Brain microvascular endothelial cell (primary cell): ENCODE measurements at regions not wholly inside any gene's neighbourhood (a gene's known extent, or its start where the extent isn't known, plus 50 kb on each side); places are given as distances from the start of the nearest gene placed in this dataset.

Experiments used
- DNase-seq: peaks from one replicate; pipeline ENCODE4 v3.0.0-alpha.2; 2020
- H3K27ac ChIP-seq: fragments of 250-450 bp; sonication (Bioruptor Pico); 2 replicates; pipeline ENCODE4 v1.5.1; 2020; ENCODE audit warnings: mild to moderate bottlenecking, moderate library complexity
- H3K27me3 ChIP-seq: fragments of 250-450 bp; sonication (Bioruptor Pico); replicated peaks from 2 replicates; pipeline ENCODE4 v1.5.1; 2020; ENCODE audit warnings: mild to moderate bottlenecking
- H3K36me3 ChIP-seq: fragments of 250-450 bp; sonication (Bioruptor Pico); replicated peaks from 2 replicates; pipeline ENCODE4 v1.5.1; 2020; ENCODE audit warnings: mild to moderate bottlenecking
- H3K4me3 ChIP-seq: 2 replicates; pipeline ENCODE4 v1.5.1; 2011; ENCODE audit warnings: low read depth, mild to moderate bottlenecking, control low read depth, low read length, moderate library complexity
- CTCF ChIP-seq: IDR thresholded peaks from 2 replicates; pipeline ENCODE4 v1.5.1; 2011; ENCODE audit warnings: low read depth, mild to moderate bottlenecking, moderate library complexity, low read length, control low read depth, inconsistent platforms; ENCODE audit errors: missing control alignments
- in situ Hi-C: cut with HindIII; loops from 2 replicates; pipeline ENCODE4 v1.10.0; 2017; ENCODE audit warnings: low sequenced_read_pairs, low pct_ligation_motif_present

GRCh38 chr11:15801126-15801525, 555.2 kb downstream of the SOX6 start:
- no peaks in the 10 kb centered on the region for H3K27me3 ChIP-seq
- H3K36me3 ChIP-seq: no peaks in the 10 kb centered on the region
- H3K4me3 ChIP-seq: no peak overlapping the region
- TF ChIP-seq CTCF: no peak
- in situ Hi-C loops: no loop called here
- H3K27ac ChIP-seq: no peak overlapping the region
- DNase-seq: no peak

- H3K36me3 ChIP-seq: no peaks in the 10 kb centered on the region
- no peak for TF ChIP-seq CTCF
- no peaks in the 10 kb centered on the region for H3K27me3 ChIP-seq
- H3K27ac ChIP-seq: no peak overlapping the region
- in situ Hi-C loops: no loop called here
- H3K4me3 ChIP-seq: no peak overlapping the region
- no peak for DNase-seq
These were observed 554.7 kb downstream of the SOX6 start for GRCh38 chr11:15801616-15802015.

GRCh38 chr11:15805726-15806125, 550.6 kb downstream of the SOX6 start:
- no peak for DNase-seq
- Histone ChIP-seq H3K27me3 (no peaks in the 10 kb centered on the region), H3K4me3 (no peak overlapping the region), H3K27ac (no peak overlapping the region), H3K36me3 (no peaks in the 10 kb centered on the region)
- in situ Hi-C loops: no loop called here
- TF ChIP-seq CTCF: no peak

GRCh38 chr11:15806217-15806616, 550.1 kb downstream of the SOX6 start:
- in situ Hi-C loops: no loop called here
- no peak overlapping the region for H3K4me3 ChIP-seq
- TF ChIP-seq CTCF: no peak
- no peak overlapping the region for H3K27ac ChIP-seq
- no peaks in the 10 kb centered on the region for H3K36me3 ChIP-seq
- no peak for DNase-seq
- H3K27me3 ChIP-seq: no peaks in the 10 kb centered on the region

- Histone ChIP-seq H3K27ac (no peak overlapping the region), H3K27me3 (no peaks in the 10 kb centered on the region), H3K36me3 (no peaks in the 10 kb centered on the region), H3K4me3 (no peak overlapping the region)
- in situ Hi-C loops: no loop called here
- DNase-seq: no peak
- no peak for TF ChIP-seq CTCF
These were observed 548.5 kb downstream of the SOX6 start for GRCh38 chr11:15807827-15808226.

- no peak overlapping the region for H3K4me3 ChIP-seq
- no peak for DNase-seq
- H3K27ac ChIP-seq: no peak overlapping the region
- TF ChIP-seq CTCF: no peak
- no peaks in the 10 kb centered on the region for H3K27me3 ChIP-seq
- in situ Hi-C loops: no loop called here
- no peaks in the 10 kb centered on the region for H3K36me3 ChIP-seq
These were observed 546.3 kb downstream of the SOX6 start for GRCh38 chr11:15810082-15810481.
